Immature natural killer cell (primary cell): ENCODE measurements at regions not wholly inside any gene's neighbourhood (a gene's known extent, or its start where the extent isn't known, plus 50 kb on each side); places are given as distances from the start of the nearest gene placed in this dataset.
"Not testable (repeated sequence)": the region's sequence is repeated elsewhere in the genome, so short reads cannot be mapped to it uniquely, and the experiment has no call there.

ENCODE experiments used
- DNase-seq, 3 donors: peaks; one replicate each; pipeline ENCODE4 v3.0.0; 2022; ENCODE audit warnings: mixed read lengths in 1 of 3
- H3K27ac Mint-ChIP-seq, 6 donors: one replicate each; pipeline ENCODE4 v1.8.0; 2020; ENCODE audit warnings: mixed read lengths in 6 of 6, mild to moderate bottlenecking in 5 of 6, inconsistent platforms in 4 of 6, moderate library complexity in 3 of 6
- H3K27me3 Mint-ChIP-seq, 3 donors: one replicate each; pipeline ENCODE4 v1.8.0; 2020 to 2021; ENCODE audit warnings: low read depth in 3 of 3, mild to moderate bottlenecking in 3 of 3, mixed read lengths in 3 of 3, moderate library complexity in 3 of 3, inconsistent platforms in 1 of 3
- H3K36me3 Mint-ChIP-seq, 3 donors: one replicate each; pipeline ENCODE4 v1.8.0; 2020; ENCODE audit warnings: mixed read lengths in 3 of 3, inconsistent platforms in 2 of 3, mild to moderate bottlenecking in 2 of 3
- H3K4me1 Mint-ChIP-seq, 2 donors: one replicate each; pipeline ENCODE4 v1.8.0; 2020; ENCODE audit warnings: inconsistent platforms in 2 of 2, mild to moderate bottlenecking in 2 of 2, mixed read lengths in 2 of 2, moderate library complexity in 1 of 2
- H3K4me3 Mint-ChIP-seq, 5 donors: one replicate each; pipeline ENCODE4 v1.8.0; 2020; ENCODE audit warnings: mild to moderate bottlenecking in 5 of 5, mixed read lengths in 5 of 5, inconsistent platforms in 3 of 5, moderate library complexity in 3 of 5
- H3K9me3 Mint-ChIP-seq, 6 donors: one replicate each; pipeline ENCODE4 v1.8.0; 2020; ENCODE audit warnings: mild to moderate bottlenecking in 6 of 6, mixed read lengths in 6 of 6, inconsistent platforms in 4 of 6, moderate library complexity in 3 of 6

DNA sequence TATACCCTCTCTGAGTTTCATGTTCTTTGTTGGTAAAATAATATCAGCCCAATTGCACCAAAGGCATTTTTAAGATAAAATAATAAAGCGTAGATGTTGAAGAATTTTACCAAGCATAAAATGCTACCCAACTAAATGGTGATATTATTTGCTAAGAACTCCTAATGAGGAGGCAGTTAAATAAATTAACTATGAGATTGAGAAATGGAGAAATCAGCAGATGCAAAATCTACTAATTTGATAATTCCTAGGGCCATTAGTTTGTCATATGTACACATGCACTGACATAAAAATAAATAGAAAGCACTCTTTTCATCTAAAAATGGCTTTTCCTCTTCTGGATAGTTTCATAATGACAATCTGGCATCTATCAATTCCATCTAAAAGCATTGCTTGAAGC lies 681.5 kb upstream of the FAM98A start:
- Mint-ChIP-seq H3K9me3 (peaks cover 6 to 25% (median 16%) of the 10 kb centered on the region in 6 donors), H3K36me3 (no peaks in the 10 kb centered on the region), H3K4me3 (no peak overlapping the region), H3K27me3 (peaks cover 0 to 2% (median 0%) of the 10 kb centered on the region in 3 donors), H3K4me1 (no peaks in the 10 kb centered on the region), H3K27ac (no peak overlapping the region)
- DNase-seq, result no peak

DNA sequence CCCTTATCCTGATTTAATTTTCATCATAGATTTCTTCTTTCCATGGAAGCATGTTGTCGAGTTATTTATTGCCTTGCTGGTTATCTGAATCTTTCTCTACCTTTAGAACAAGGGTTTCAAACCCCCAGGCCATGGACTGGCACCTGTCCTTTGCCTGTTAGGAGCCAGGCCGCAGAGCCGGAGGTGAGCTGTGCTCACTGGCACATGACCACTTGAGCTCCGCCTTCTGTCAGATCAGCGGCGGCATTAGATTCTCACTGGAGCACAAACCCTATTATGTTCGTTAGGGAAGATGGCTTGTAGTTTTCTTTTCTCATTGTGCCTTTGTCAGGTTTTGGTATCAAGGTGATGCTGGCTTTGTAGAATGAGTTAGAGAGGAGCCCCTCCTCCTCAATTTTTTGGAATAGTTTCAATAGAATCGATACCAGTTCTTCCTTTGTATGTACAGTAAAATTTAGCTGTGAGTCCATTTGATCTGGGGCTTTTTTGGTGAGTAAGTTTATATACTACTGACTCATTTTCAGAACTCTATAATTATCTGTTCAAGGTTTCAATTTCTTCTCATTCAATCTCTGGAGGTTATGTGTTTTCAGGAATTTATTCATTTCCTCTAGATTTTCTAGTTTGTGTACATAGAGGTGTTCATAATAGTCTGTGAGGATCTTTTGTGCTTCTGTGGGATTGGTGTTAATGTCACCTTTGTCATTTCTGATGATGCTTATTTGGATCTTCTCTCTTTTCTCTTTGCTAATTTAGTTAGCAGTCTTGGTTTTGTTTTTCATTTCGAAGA lies 668.0 kb upstream of the FAM98A start:
- no peak overlapping the region for H3K27ac Mint-ChIP-seq
- no peaks in the 10 kb centered on the region for H3K4me1 Mint-ChIP-seq
- H3K9me3 Mint-ChIP-seq, result peaks cover 4 to 26% (median 13%) of the 10 kb centered on the region in 6 donors
- no peaks in the 10 kb centered on the region for H3K36me3 Mint-ChIP-seq
- no peak overlapping the region for H3K4me3 Mint-ChIP-seq
- H3K27me3 Mint-ChIP-seq, result no peaks in the 10 kb centered on the region
- no peak for DNase-seq

DNA sequence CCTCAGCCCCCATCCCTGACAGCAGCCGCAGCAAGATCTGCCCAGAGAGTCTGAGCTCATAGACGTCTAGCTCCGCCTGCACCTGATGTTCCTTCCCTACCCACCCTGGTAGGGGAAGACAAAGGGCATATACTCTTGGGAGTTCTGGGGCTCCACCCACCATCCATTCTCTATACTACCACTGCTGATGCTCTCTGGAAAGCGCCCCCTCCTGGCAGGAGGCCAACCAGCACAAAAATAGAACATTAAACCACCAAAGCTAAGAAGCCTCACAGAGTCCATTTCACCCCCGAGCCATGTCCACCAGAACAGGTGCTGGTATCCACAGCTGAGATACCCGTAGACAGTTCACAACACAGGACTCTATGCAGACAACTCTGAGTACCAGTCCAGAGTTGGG lies 662.6 kb upstream of the FAM98A start:
- DNase-seq, result no peak
- Mint-ChIP-seq H3K9me3 (peaks cover 7 to 32% (median 10%) of the 10 kb centered on the region in 6 donors), H3K27me3 (no peaks in the 10 kb centered on the region), H3K4me3 (no peak overlapping the region), H3K27ac (no peak overlapping the region), H3K4me1 (no peaks in the 10 kb centered on the region), H3K36me3 (no peaks in the 10 kb centered on the region)

DNA sequence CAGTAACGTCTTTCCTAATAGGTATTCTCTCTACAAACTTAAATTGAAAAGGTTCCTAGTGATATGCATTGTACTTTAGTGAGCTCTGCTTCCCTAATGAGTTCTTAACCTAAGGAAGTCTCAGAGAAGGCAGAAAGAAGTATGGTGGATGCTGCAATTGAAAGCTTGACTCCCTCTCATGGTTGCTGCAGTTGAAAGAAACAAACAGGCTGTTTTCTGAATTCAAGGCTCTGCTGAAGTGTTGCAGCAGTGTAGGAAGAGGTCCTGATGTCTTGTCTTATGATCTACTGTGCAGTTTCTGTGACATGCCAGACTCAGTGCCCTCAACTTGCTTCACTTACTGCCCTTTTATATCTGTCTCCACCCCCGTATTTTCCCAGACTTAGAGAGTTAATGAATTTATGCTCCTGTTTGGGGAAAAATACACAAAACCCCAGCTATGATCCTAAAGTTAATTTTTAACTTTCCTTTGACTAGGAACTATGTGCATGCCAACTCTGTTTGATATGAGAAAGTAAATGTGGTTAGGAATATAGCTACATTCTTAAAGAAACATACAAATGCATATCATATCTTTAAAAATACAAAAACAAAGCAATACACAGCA lies 655.3 kb upstream of the FAM98A start:
- Mint-ChIP-seq H3K36me3 (no peaks in the 10 kb centered on the region), H3K4me1 (no peaks in the 10 kb centered on the region), H3K9me3 (peaks cover 5 to 36% (median 9%) of the 10 kb centered on the region in 6 donors), H3K27me3 (no peaks in the 10 kb centered on the region), H3K27ac (no peak overlapping the region), H3K4me3 (no peak overlapping the region)
- DNase-seq, result no peak

DNA sequence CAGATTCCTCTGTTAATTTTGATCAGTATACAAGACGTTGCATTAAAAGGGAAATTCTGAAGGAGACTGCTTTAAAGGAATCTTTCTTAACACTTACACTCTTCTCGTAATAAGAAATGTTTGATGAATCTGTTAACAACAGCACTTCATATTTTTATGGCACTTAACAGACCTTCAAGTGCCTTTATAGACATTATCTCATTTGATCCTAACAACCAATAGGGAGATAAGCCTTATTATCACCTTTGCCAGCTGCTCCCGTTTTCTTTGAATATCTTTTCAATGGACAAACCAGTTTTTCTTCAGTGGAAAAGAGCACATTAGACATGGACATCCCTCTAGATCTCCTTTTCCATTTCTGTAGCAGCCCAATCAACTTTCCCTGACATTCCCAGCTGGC lies 653.0 kb upstream of the FAM98A start:
- Mint-ChIP-seq H3K27ac (no peak overlapping the region), H3K4me1 (no peaks in the 10 kb centered on the region), H3K4me3 (no peak overlapping the region), H3K27me3 (no peaks in the 10 kb centered on the region), H3K9me3 (peaks cover 1 to 25% (median 9%) of the 10 kb centered on the region in 6 donors), H3K36me3 (no peaks in the 10 kb centered on the region)
- no peak for DNase-seq

DNA sequence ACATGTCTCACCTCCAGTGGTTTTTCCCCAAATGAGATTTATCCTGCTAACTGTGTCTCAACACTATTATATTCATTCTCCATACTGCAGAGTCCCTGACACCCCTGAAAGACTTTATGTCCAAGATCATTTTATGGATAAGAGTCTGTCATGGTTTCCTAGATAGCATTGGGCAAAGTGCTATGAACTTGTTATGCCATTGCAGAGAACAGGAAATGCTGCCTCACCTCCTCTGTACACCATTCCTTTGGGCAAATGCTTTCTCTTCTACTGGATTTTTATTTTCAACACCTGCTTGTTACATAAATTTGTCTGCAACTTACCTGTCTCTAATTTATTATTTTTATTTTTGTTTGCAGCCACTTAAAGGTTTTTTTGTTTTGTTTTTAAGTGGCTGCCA lies 652.5 kb upstream of the FAM98A start:
- peaks cover 1 to 25% (median 9%) of the 10 kb centered on the region in 6 donors for H3K9me3 Mint-ChIP-seq
- H3K27ac Mint-ChIP-seq, result no peak overlapping the region
- no peak overlapping the region for H3K4me3 Mint-ChIP-seq
- no peaks in the 10 kb centered on the region for H3K36me3 Mint-ChIP-seq
- DNase-seq, result no peak
- H3K4me1 Mint-ChIP-seq, result no peaks in the 10 kb centered on the region
- H3K27me3 Mint-ChIP-seq, result no peaks in the 10 kb centered on the region

DNA sequence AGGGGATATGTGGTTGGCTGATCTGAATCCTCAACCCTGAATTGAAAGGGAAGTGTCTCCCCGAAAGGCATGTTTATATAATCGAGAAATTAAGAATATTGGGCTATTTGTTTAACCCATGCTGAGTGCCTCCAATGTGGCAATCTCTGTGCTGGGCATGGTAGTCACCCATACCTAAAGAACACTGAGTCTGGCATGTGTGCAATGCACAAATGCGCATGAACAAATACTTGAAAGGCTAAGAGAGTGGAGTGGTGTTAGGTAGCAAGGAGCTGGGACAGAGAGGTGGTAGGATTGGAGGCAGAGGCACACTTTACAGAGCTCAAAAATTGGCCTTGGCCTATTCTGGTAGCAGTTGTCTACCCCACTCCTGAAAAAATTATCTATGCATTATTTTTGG lies 645.1 kb upstream of the FAM98A start:
- Mint-ChIP-seq H3K27ac (no peak overlapping the region), H3K36me3 (no peaks in the 10 kb centered on the region), H3K27me3 (peaks cover 0 to 2% (median 0%) of the 10 kb centered on the region in 3 donors), H3K4me1 (no peaks in the 10 kb centered on the region), H3K9me3 (peaks cover 0 to 14% (median 6%) of the 10 kb centered on the region in 6 donors), H3K4me3 (no peak overlapping the region)
- DNase-seq, result no peak

DNA sequence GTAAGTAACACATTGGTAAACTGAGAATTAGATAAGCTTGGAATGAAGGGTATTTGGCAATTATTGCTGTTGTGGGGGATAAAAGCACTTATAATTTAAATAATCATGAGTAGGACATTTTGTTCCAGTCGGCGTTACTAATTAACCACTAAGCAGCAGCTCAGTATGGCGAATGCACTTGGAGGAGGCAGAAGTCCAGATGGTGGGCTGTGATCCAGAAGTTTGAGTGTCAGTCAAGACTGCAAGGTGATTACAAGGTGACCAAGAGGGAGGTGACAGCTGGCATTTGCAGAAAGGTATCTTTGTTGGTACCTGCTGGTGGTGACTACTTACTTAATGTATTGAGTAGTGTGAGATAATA lies 643.6 kb upstream of the FAM98A start:
- H3K9me3 Mint-ChIP-seq, result peaks cover 0 to 20% (median 8%) of the 10 kb centered on the region in 6 donors
- DNase-seq, result no peak
- no peak overlapping the region for H3K4me3 Mint-ChIP-seq
- no peaks in the 10 kb centered on the region for H3K4me1 Mint-ChIP-seq
- H3K36me3 Mint-ChIP-seq, result no peaks in the 10 kb centered on the region
- H3K27ac Mint-ChIP-seq, result no peak overlapping the region
- H3K27me3 Mint-ChIP-seq, result peaks cover 0 to 2% (median 0%) of the 10 kb centered on the region in 3 donors

DNA sequence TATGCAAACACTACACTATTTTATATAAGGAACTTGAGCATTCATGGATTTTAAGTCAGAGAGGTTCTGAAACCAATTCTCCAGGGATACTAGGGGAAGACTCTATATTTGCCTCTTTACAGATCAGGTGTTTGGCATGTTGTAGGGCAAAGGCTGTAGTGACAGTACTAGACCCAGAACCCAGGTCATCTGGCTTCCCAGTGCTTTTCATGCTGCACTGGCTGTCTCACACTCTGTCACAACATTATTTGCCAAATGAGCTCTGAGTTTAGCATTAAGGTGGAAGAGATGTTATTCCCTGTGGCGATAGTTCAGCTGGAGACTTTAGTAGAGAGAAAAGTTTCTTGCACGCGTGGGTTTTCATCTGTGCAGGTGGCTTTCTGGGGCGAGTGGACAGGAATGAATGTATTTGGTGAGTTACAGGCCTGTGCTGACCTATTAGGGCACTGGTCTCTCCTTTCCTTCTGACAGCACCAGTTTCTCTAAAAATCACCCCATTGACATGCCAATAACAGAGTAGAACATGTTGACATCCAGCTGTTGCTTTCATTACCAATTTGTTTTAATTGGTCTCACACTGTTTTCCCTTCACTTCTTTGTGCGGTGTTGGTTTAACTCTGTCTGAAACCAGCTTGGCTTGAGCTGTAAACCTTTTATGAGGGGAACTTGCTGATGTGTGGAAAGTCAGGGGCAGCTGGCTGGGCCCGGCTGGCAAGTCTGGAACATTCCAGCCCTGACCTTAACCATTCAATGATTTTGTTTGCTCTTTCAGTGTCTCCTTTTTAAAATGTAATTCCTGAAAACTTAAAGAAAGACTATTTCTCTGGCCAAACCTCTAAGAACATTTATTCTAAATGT lies 643.0 kb upstream of the FAM98A start:
- H3K36me3 Mint-ChIP-seq, result no peaks in the 10 kb centered on the region
- H3K9me3 Mint-ChIP-seq, result peaks cover 0 to 26% (median 7%) of the 10 kb centered on the region in 6 donors

DNA sequence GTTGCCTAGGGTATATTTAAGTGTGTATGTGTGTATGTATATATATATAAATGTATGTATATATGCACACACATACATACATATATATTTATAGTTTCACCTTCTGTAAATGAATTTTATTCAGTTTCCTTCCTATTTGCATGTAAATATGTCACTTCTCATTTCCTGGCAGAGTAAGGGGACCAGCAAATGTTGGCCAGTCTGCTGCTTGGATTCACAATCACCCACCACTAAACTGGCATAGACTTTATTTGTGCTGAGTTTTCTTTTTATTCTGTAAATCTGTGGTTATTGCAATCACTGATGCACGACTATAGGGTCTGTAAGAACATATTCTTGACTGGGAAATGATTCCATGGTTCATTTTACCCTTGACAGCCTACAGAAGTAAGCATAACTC lies 640.4 kb upstream of the FAM98A start:
- Mint-ChIP-seq H3K4me3 (no peak overlapping the region), H3K9me3 (peaks cover 2 to 35% (median 10%) of the 10 kb centered on the region in 6 donors), H3K27me3 (peaks cover 0 to 2% (median 0%) of the 10 kb centered on the region in 3 donors), H3K27ac (no peak overlapping the region), H3K36me3 (no peaks in the 10 kb centered on the region), H3K4me1 (no peaks in the 10 kb centered on the region)
- no peak for DNase-seq

More for the DNA sequence above, 643.0 kb upstream of the FAM98A start:
- DNase-seq, result no peak
- peaks cover 0 to 2% (median 0%) of the 10 kb centered on the region in 3 donors for H3K27me3 Mint-ChIP-seq
- H3K4me1 Mint-ChIP-seq, result no peaks in the 10 kb centered on the region
- no peak overlapping the region for H3K27ac Mint-ChIP-seq
- no peak overlapping the region for H3K4me3 Mint-ChIP-seq

DNA sequence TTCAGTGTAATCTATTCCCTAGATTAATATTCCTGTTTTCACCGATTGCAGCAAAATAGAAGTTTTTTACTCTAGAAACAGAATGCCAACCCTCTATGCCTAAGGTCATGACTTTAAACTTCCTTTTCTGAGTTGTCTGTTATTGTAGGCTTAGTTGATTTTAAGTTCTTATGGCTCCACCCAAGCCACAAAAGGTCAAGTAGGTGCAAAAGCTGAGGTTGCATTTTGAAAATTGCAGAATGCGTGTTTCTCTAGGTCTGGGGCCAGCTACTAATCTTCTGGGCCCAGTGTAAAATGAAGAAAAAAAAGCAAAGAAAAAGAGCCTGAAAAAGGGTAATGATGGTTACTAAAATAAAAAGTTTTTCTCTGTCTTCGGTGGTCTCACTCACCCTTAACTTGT lies 635.7 kb upstream of the FAM98A start:
- no peak overlapping the region for H3K4me3 Mint-ChIP-seq
- H3K4me1 Mint-ChIP-seq, result no peaks in the 10 kb centered on the region

DNA sequence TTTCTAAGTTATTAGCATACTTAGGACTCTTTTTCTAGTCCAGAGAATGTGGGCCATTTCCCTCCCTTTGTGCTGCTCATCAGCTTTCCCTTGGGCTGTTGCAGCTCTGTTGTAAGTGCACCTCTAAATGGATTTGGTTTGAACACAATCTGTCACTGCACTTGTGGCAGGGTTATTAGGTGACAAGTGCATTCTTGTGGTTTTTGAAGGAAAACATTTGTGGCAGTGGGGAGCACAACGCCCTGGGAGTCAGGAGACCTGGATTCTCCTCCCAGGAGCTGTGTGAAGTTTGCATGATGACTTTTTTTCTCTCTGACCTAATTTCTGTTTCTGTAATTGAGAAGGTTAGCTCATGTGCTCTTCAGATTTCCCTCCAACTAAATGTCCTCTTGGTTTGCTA lies 630.9 kb upstream of the FAM98A start:
- Mint-ChIP-seq H3K9me3 (peaks cover 0 to 8% (median 0%) of the 10 kb centered on the region in 6 donors), H3K4me1 (no peaks in the 10 kb centered on the region), H3K27me3 (no peaks in the 10 kb centered on the region), H3K4me3 (no peak overlapping the region), H3K36me3 (no peaks in the 10 kb centered on the region), H3K27ac (no peak overlapping the region)
- no peak for DNase-seq

More for the DNA sequence above, 635.7 kb upstream of the FAM98A start:
- Mint-ChIP-seq H3K36me3 (no peaks in the 10 kb centered on the region), H3K9me3 (peaks cover 0 to 31% (median 9%) of the 10 kb centered on the region in 6 donors), H3K27ac (no peak overlapping the region), H3K27me3 (peaks cover 0 to 2% (median 0%) of the 10 kb centered on the region in 3 donors)
- DNase-seq, result no peak

DNA sequence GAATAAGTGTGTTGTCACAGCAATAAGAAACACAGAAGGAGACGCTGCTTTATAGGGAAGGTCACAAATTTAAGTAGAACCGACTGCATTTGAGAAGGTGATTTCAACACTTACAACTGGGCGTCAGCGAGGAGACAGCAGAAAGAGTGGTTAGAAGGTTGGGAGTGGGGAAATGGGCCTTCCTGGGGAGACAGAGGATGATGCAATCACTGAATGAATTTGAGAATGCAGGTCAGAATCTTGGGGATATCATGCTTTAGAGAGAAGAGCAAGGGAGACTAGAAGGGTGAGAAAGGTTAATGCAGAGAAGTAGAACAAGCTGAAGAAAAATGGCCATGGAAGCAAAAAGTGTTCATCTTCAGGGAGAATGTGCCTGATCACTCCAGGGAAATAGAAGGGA lies 616.1 kb upstream of the FAM98A start:
- Mint-ChIP-seq H3K36me3 (no peaks in the 10 kb centered on the region), H3K27me3 (peaks cover 0 to 2% (median 0%) of the 10 kb centered on the region in 3 donors), H3K4me3 (no peak overlapping the region), H3K27ac (no peak overlapping the region), H3K4me1 (no peaks in the 10 kb centered on the region), H3K9me3 (peaks cover 0 to 36% (median 15%) of the 10 kb centered on the region in 6 donors)
- no peak for DNase-seq

DNA sequence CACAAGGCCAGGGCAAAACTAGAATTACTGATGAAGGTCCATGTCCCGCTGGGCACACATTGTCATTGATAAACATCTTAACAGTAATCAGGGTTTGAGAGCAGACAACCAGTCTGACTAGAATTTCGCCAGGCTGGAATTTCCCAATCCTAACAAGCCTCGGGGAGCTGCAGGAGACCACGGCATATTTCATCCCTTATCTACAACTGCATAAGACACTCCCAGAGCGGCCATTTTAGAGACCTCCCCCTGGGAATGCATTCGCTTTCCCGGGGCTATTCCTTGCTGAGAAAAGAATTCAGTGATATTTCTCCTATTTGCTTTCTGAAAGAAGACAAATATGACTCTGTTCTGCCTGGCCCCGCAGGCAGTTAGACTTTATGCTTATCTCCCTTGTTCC lies 611.3 kb upstream of the FAM98A start:
- H3K27me3 Mint-ChIP-seq, H3K4me1 Mint-ChIP-seq, DNase-seq, H3K4me3 Mint-ChIP-seq, H3K27ac Mint-ChIP-seq, H3K36me3 Mint-ChIP-seq: not testable (repeated sequence)
- peaks cover 6 to 65% (median 46%) of the 10 kb centered on the region in 6 donors for H3K9me3 Mint-ChIP-seq
